Mammary epithelial cell (primary cell): ENCODE measurements at regions not wholly inside any gene's neighbourhood (a gene's known extent, or its start where the extent isn't known, plus 50 kb on each side); places are given as distances from the start of the nearest gene placed in this dataset.

ENCODE experiments used
- EZH2 ChIP-seq: IDR thresholded peaks from 2 replicates; pipeline ENCODE4 v1.6.1; 2012; ENCODE audit warnings: low read length, inconsistent platforms, borderline replicate concordance
- TF ChIP-seq, protein P1 (sequence below), 2 donors: IDR thresholded peaks in 1 of 2; conservative IDR thresholded peaks in 1 of 2; 2 replicates each; pipeline ENCODE4 v1.5.1; 2011 to 2012; ENCODE audit warnings: inconsistent platforms in 2 of 2, low read length in 2 of 2, mild to moderate bottlenecking in 2 of 2, control low read depth in 1 of 2, low read depth in 1 of 2; ENCODE audit not compliant: insufficient read depth in 1 of 2; ENCODE audit errors: extremely low read depth in 1 of 2

- no peak for TF ChIP-seq EZH2
- TF ChIP-seq, protein P1, sequence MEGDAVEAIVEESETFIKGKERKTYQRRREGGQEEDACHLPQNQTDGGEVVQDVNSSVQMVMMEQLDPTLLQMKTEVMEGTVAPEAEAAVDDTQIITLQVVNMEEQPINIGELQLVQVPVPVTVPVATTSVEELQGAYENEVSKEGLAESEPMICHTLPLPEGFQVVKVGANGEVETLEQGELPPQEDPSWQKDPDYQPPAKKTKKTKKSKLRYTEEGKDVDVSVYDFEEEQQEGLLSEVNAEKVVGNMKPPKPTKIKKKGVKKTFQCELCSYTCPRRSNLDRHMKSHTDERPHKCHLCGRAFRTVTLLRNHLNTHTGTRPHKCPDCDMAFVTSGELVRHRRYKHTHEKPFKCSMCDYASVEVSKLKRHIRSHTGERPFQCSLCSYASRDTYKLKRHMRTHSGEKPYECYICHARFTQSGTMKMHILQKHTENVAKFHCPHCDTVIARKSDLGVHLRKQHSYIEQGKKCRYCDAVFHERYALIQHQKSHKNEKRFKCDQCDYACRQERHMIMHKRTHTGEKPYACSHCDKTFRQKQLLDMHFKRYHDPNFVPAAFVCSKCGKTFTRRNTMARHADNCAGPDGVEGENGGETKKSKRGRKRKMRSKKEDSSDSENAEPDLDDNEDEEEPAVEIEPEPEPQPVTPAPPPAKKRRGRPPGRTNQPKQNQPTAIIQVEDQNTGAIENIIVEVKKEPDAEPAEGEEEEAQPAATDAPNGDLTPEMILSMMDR (conservative IDR thresholded peaks at IDR 0.05 in 1 of 2, IDR thresholded peaks at IDR 0.05 in 1 of 2; ENCODE audit: extremely low read depth in 1 of 2, insufficient read depth in 1 of 2, low read depth in 1 of 2, low read length in 2 of 2), result no peak
These were observed 1574.2 kb upstream of the ACVR2A start for GRCh38 chr2:146270618-146271017.
